ENCODE measurements at regions not wholly inside any gene's neighbourhood (a gene's known extent, or its start where the extent isn't known, plus 50 kb on each side); places are given as distances from the start of the nearest gene placed in this dataset.

GRCh38 chr9:32334112-32334511 lies 50.3 kb upstream of the ACO1 start:
- ChIA-PET POLR2A (ENCODE audit: low non-redundant PET) (no interaction called here), CTCF (interaction anchor here (0.6 kb wide), 1 partner anchor 293 kb away, joined by 3 read pairs; no protein-coding TSS in a partner anchor)
- no peak for TF ChIP-seq CTCF (conservative IDR thresholded peaks at IDR 0.05; ENCODE audit: low read depth)
- no peak overlapping the region for H3K27ac ChIP-seq
- no peak for DNase-seq (ENCODE audit: low spot score)

All from RWPE1 (cell line).